ENCODE measurements at regions not wholly inside any gene's neighbourhood (a gene's known extent, or its start where the extent isn't known, plus 50 kb on each side); places are given as distances from the start of the nearest gene placed in this dataset.

- TF ChIP-seq POLR2A (IDR thresholded peaks at IDR 0.05) (no peak), CTCF (IDR thresholded peaks at IDR 0.05) (no peak)
These were observed 619.4 kb downstream of the SLCO4C1 start for GRCh38 chr5:101676646-101677045.

Data from adrenal gland (tissue), 5 donors.